A549 (cell line): ENCODE measurements at regions not wholly inside any gene's neighbourhood (a gene's known extent, or its start where the extent isn't known, plus 50 kb on each side); places are given as distances from the start of the nearest gene placed in this dataset.

Experiments
- CEBPB ChIP-seq, 2 experiments: fragments of >200 bp in 1 of 2; sonication (Bioruptor Twin) in 1 of 2; formaldehyde crosslinking in 1 of 2; IDR thresholded peaks; 2 replicates each; pipeline ENCODE4 v1.6.1; 2012 to 2016
- CHD2 ChIP-seq: fragments of 150-350 bp; IDR thresholded peaks from 2 replicates; pipeline ENCODE4 v1.6.1; 2014; ENCODE audit warnings: low read length; ENCODE audit not compliant: partially characterized antibody
- EP300 ChIP-seq, 2 experiments: fragments of >200 bp; sonication (Bioruptor Twin); formaldehyde crosslinking; IDR thresholded peaks; 2 replicates in 1 of 2; 3 replicates in 1 of 2; pipeline ENCODE4 v1.6.1; 2016 to 2017
- MAFK ChIP-seq: fragments of 450-650 bp; IDR thresholded peaks from 2 replicates; pipeline ENCODE4 v1.6.1; 2014; ENCODE audit not compliant: partially characterized antibody
- NPAS2 ChIP-seq: fragments of 250-450 bp; sonication (Bioruptor Pico); IDR thresholded peaks from 2 replicates; pipeline ENCODE4 v1.8.0; 2022; ENCODE audit warnings: mild to moderate bottlenecking, moderate library complexity, borderline replicate concordance
- POLR2A ChIP-seq: IDR thresholded peaks from 2 replicates; pipeline ENCODE4 v1.6.1; 2012; ENCODE audit warnings: mild to moderate bottlenecking, low read length
- REST ChIP-seq: fragments of 200-600 bp; sonication (generic); IDR thresholded peaks from 2 replicates; pipeline ENCODE4 v1.6.1; 2016; ENCODE audit warnings: antibody characterized with exemption, mild to moderate bottlenecking, moderate library complexity
- SMC3 ChIP-seq: fragments of >200 bp; sonication (Bioruptor Twin); formaldehyde crosslinking; IDR thresholded peaks from 3 replicates; pipeline ENCODE4 v1.6.1; 2018; ENCODE audit warnings: inconsistent platforms
- USF2 ChIP-seq: fragments of 450-650 bp; IDR thresholded peaks from 2 replicates; pipeline ENCODE4 v1.6.1; 2014; ENCODE audit warnings: antibody characterized with exemption
- ZSCAN20 ChIP-seq: fragments of 250-450 bp; sonication (Bioruptor Pico); IDR thresholded peaks from 2 replicates; pipeline ENCODE4 v1.8.0; 2022; ENCODE audit warnings: mild to moderate bottlenecking, moderate library complexity
- TF ChIP-seq, protein P1 (sequence below): fragments of >200 bp; sonication (Bioruptor Twin); formaldehyde crosslinking; IDR thresholded peaks from 3 replicates; pipeline ENCODE4 v1.5.1; 2016
- TF ChIP-seq, protein P2 (sequence below): IDR thresholded peaks from 2 replicates; pipeline ENCODE4 v1.6.1; 2012

GRCh38 chr9:89972535-89972934 lies 367.7 kb downstream of the GADD45G start:
- TF ChIP-seq NPAS2 (CRISPR knock-in tag) = no peak
- TF ChIP-seq, protein P1, sequence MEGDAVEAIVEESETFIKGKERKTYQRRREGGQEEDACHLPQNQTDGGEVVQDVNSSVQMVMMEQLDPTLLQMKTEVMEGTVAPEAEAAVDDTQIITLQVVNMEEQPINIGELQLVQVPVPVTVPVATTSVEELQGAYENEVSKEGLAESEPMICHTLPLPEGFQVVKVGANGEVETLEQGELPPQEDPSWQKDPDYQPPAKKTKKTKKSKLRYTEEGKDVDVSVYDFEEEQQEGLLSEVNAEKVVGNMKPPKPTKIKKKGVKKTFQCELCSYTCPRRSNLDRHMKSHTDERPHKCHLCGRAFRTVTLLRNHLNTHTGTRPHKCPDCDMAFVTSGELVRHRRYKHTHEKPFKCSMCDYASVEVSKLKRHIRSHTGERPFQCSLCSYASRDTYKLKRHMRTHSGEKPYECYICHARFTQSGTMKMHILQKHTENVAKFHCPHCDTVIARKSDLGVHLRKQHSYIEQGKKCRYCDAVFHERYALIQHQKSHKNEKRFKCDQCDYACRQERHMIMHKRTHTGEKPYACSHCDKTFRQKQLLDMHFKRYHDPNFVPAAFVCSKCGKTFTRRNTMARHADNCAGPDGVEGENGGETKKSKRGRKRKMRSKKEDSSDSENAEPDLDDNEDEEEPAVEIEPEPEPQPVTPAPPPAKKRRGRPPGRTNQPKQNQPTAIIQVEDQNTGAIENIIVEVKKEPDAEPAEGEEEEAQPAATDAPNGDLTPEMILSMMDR = no peak
- no peak for TF ChIP-seq EP300 (IDR thresholded peaks at IDR 0.05)
- TF ChIP-seq, protein P2, sequence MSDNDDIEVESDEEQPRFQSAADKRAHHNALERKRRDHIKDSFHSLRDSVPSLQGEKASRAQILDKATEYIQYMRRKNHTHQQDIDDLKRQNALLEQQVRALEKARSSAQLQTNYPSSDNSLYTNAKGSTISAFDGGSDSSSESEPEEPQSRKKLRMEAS = no peak
- no peak for TF ChIP-seq CEBPB (IDR thresholded peaks at IDR 0.05)
- TF ChIP-seq ZSCAN20 (CRISPR knock-in tag) = no peak
- no peak for TF ChIP-seq POLR2A
- no peak for TF ChIP-seq REST
- TF ChIP-seq USF2 = no peak
- no peak for TF ChIP-seq MAFK
- TF ChIP-seq SMC3 = no peak
- no peak for TF ChIP-seq CHD2
